Gastroesophageal sphincter (tissue), 3 donors: ENCODE measurements at regions not wholly inside any gene's neighbourhood (a gene's known extent, or its start where the extent isn't known, plus 50 kb on each side); places are given as distances from the start of the nearest gene placed in this dataset.

Source experiments
- CTCF ChIP-seq, 4 experiments: fragments of 200-600 bp in 2 of 4; fragments of 450-650 bp in 2 of 4; sonication (generic) in 1 of 4; IDR thresholded peaks; one replicate each; pipeline ENCODE4 v1.5.1; 2017 to 2019; ENCODE audit warnings: antibody characterized with exemption in 4 of 4, mild to moderate bottlenecking in 2 of 4, moderate library complexity in 2 of 4
- EP300 ChIP-seq: sonication (generic); formaldehyde crosslinking; IDR thresholded peaks from one replicate; pipeline ENCODE4 v1.6.1; 2017; ENCODE audit warnings: antibody characterized with exemption, mild to moderate bottlenecking

- TF ChIP-seq CTCF (IDR thresholded peaks at IDR 0.05): no peak
- TF ChIP-seq EP300: no peak
Observed at GRCh38 chr6:91141346-91141745, 554.5 kb upstream of the MAP3K7 start.
